ENCODE measurements at regions not wholly inside any gene's neighbourhood (a gene's known extent, or its start where the extent isn't known, plus 50 kb on each side); places are given as distances from the start of the nearest gene placed in this dataset.
"Not testable (repeated sequence)": the region's sequence is repeated elsewhere in the genome, so short reads cannot be mapped to it uniquely, and the experiment has no call there.

- DNase-seq, result peak; percentile 48
Measured at GRCh38 chr13:100809856-100810255, 135.3 kb upstream of the TMTC4 start.

- DNase-seq, result no peak
Measured at GRCh38 chr13:100809129-100809390, 134.5 kb upstream of the TMTC4 start.

- no peak for DNase-seq
Measured at GRCh38 chr13:100808330-100809128, 133.9 kb upstream of the TMTC4 start.

GRCh38 chr13:100803091-100803490 is 128.5 kb upstream of the TMTC4 start:
- DNase-seq, result no peak

- no peak for DNase-seq
Measured at GRCh38 chr13:100800283-100800875, 125.8 kb upstream of the TMTC4 start.

GRCh38 chr13:100798739-100799361 is 124.3 kb upstream of the TMTC4 start:
- no peak for DNase-seq

- DNase-seq, result no peak
Measured at GRCh38 chr13:100797921-100798320, 123.3 kb upstream of the TMTC4 start.

- DNase-seq, result no peak
Measured at GRCh38 chr13:100796463-100796862, 121.9 kb upstream of the TMTC4 start.

- DNase-seq, result no peak
Measured at GRCh38 chr13:100794575-100794974, 120.0 kb upstream of the TMTC4 start.

GRCh38 chr13:100790405-100790804 is 115.8 kb upstream of the TMTC4 start:
- no peak for DNase-seq

GRCh38 chr13:100789968-100790367 is 115.4 kb upstream of the TMTC4 start:
- DNase-seq, result no peak

- DNase-seq, result peak; percentile 41
Measured at GRCh38 chr13:100789481-100789880, 114.9 kb upstream of the TMTC4 start.

- no peak for DNase-seq
Measured at GRCh38 chr13:100789025-100789424, 114.4 kb upstream of the TMTC4 start.

GRCh38 chr13:100788540-100788939 is 113.9 kb upstream of the TMTC4 start:
- no peak for DNase-seq

- DNase-seq, result no peak
Measured at GRCh38 chr13:100787899-100788298, 113.3 kb upstream of the TMTC4 start.

GRCh38 chr13:100776686-100777085 is 102.1 kb upstream of the TMTC4 start:
- not testable (repeated sequence) for DNase-seq

GRCh38 chr13:100773923-100774663 is 99.5 kb upstream of the TMTC4 start:
- DNase-seq, result no peak

- DNase-seq, result no peak
Measured at GRCh38 chr13:100773429-100773828, 98.8 kb upstream of the TMTC4 start.

- no peak for DNase-seq
Measured at GRCh38 chr13:100767192-100767591, 92.6 kb upstream of the TMTC4 start.

GRCh38 chr13:100766570-100766969 is 92.0 kb upstream of the TMTC4 start:
- not testable (repeated sequence) for DNase-seq

GRCh38 chr13:100764937-100765336 is 90.3 kb upstream of the TMTC4 start:
- DNase-seq, result no peak

GRCh38 chr13:100762126-100762525 is 87.5 kb upstream of the TMTC4 start:
- DNase-seq, result not testable (repeated sequence)

GRCh38 chr13:100755891-100756290 is 81.3 kb upstream of the TMTC4 start:
- DNase-seq, result no peak

GRCh38 chr13:100754459-100754858 is 79.9 kb upstream of the TMTC4 start:
- no peak for DNase-seq
